ENCODE measurements at regions not wholly inside any gene's neighbourhood (a gene's known extent, or its start where the extent isn't known, plus 50 kb on each side); places are given as distances from the start of the nearest gene placed in this dataset.

DNA sequence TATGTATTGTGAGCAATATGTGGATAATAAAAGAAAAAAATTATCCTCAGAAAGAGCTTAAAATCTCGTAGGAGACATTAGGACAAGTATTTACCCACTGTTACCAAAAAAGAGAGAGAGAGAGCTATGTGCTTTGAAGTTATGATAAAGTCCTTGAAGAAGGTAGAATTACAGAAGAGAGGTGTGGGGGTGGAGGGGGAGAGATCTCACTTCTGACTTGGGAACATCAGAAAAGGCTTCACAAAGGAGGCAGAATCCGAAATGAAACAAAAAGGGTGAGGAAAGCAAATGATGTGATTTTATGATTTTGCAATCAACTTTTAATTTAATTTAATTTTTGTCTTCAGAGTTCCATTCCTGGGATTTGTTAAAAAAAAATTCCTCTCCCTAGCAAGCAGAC is 311.8 kb upstream of the ATP2B1 start:
- TF ChIP-seq, protein P1, sequence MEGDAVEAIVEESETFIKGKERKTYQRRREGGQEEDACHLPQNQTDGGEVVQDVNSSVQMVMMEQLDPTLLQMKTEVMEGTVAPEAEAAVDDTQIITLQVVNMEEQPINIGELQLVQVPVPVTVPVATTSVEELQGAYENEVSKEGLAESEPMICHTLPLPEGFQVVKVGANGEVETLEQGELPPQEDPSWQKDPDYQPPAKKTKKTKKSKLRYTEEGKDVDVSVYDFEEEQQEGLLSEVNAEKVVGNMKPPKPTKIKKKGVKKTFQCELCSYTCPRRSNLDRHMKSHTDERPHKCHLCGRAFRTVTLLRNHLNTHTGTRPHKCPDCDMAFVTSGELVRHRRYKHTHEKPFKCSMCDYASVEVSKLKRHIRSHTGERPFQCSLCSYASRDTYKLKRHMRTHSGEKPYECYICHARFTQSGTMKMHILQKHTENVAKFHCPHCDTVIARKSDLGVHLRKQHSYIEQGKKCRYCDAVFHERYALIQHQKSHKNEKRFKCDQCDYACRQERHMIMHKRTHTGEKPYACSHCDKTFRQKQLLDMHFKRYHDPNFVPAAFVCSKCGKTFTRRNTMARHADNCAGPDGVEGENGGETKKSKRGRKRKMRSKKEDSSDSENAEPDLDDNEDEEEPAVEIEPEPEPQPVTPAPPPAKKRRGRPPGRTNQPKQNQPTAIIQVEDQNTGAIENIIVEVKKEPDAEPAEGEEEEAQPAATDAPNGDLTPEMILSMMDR (conservative IDR thresholded peaks at IDR 0.05 in 1 of 2, IDR thresholded peaks at IDR 0.05 in 1 of 2; ENCODE audit: low read depth in 1 of 2, low read length in 2 of 2) = no peak
- TF ChIP-seq EZH2 (IDR thresholded peaks at IDR 0.05; ENCODE audit: low read length, missing control alignments) = no peak
